Calu3 (cell line): ENCODE measurements at regions not wholly inside any gene's neighbourhood (a gene's known extent, or its start where the extent isn't known, plus 50 kb on each side); places are given as distances from the start of the nearest gene placed in this dataset.

Experiments used
- BruUV-seq: library from RNA; stranded (reverse); fragments of 400-500 nt; replicated peaks from 2 replicates; lab custom pipeline; 2021; lab: Mats Ljungman, UMichigan
- CTCF ChIA-PET: fragments of 300-600 bp; sonication (Branson Sonifier 250); formaldehyde crosslinking; loops from one replicate; lab custom pipeline; 2022; ENCODE audit warnings: antibody characterized with exemption; lab: Charles Lee
- DNase-seq: peaks from one replicate; pipeline ENCODE4 v3.0.0; 2022
- H3K27ac Mint-ChIP-seq: one replicate; pipeline ENCODE4 v1.8.0; 2022; ENCODE audit warnings: mixed read lengths; ENCODE audit not compliant: unreplicated experiment
- H3K27me3 Mint-ChIP-seq: one replicate; pipeline ENCODE4 v1.8.0; 2022; ENCODE audit warnings: mixed read lengths; ENCODE audit not compliant: unreplicated experiment
- H3K36me3 Mint-ChIP-seq: one replicate; pipeline ENCODE4 v1.8.0; 2022; ENCODE audit warnings: mild to moderate bottlenecking, moderate library complexity, mixed read lengths; ENCODE audit not compliant: insufficient read depth, unreplicated experiment
- H3K4me1 Mint-ChIP-seq: one replicate; pipeline ENCODE4 v1.8.0; 2022; ENCODE audit warnings: mild to moderate bottlenecking, low read depth, mixed read lengths; ENCODE audit not compliant: unreplicated experiment
- H3K4me3 Mint-ChIP-seq: one replicate; pipeline ENCODE4 v1.8.0; 2022; ENCODE audit warnings: mild to moderate bottlenecking, low read depth, moderate library complexity, mixed read lengths; ENCODE audit not compliant: unreplicated experiment
- H3K9me3 Mint-ChIP-seq: one replicate; pipeline ENCODE4 v1.8.0; 2022; ENCODE audit warnings: low read depth, mixed read lengths; ENCODE audit not compliant: unreplicated experiment
- intact Hi-C: fragments of 100-400 bp; cut with micrococcal nuclease; formaldehyde crosslinking; loops from one replicate; pipeline ENCODE4 v1.10.0; 2022; ENCODE audit not compliant: unreplicated experiment
- TF ChIP-seq, protein P1 (sequence below): fragments of 200-600 bp; IDR thresholded peaks from one replicate; pipeline ENCODE4 v1.8.0; 2022; ENCODE audit warnings: antibody characterized with exemption; ENCODE audit not compliant: unreplicated experiment

DNA sequence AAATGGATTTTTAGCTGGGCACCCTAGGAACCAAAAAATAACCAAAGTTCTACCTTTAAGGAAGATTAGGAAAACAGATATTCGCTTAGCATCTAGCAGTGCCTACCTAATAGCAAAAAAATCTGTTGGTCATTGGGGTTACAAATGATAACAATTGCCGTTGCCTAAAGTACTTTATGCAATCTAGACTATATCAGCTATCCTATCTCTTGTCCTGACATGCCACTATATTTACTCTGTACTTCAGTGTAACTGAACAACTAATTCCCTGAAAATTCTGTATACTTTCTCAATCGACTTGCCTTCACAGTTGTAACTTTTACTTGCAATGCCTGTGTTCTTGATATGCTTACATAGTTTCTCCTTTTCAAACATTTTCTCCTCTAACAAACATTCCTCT is 282.9 kb upstream of the PCDH7 start:
- intact Hi-C loops = no loop called here
- no peak for DNase-seq
- CTCF ChIA-PET = no interaction called here

DNA sequence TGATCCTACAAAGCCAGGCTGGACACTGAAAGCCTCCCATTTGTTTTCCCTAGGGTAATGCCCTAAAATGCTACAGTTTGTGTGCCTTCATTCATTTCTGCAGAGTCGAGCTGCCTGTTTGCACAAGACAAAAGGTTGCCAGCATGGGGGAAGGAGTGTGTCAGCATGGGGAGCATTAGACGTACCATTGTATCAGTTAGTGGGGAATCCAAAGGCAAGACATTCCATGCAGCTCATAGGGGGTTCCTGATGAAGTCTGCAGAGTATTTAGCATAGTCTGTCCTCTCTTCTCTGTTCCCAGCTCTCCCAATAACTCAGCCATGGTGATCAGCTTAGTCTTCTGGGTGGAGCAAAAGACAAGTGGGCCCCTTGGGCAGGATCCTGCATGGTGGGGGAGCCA is 276.9 kb upstream of the PCDH7 start:
- Mint-ChIP-seq H3K27me3 (no peaks in the 10 kb centered on the region), H3K36me3 (no peaks in the 10 kb centered on the region), H3K9me3 (peaks cover 5% of the 10 kb centered on the region), H3K4me1 (no peaks in the 10 kb centered on the region), H3K27ac (no peak overlapping the region), H3K4me3 (no peak overlapping the region)
- CTCF ChIA-PET = no interaction called here
- TF ChIP-seq, protein P1, sequence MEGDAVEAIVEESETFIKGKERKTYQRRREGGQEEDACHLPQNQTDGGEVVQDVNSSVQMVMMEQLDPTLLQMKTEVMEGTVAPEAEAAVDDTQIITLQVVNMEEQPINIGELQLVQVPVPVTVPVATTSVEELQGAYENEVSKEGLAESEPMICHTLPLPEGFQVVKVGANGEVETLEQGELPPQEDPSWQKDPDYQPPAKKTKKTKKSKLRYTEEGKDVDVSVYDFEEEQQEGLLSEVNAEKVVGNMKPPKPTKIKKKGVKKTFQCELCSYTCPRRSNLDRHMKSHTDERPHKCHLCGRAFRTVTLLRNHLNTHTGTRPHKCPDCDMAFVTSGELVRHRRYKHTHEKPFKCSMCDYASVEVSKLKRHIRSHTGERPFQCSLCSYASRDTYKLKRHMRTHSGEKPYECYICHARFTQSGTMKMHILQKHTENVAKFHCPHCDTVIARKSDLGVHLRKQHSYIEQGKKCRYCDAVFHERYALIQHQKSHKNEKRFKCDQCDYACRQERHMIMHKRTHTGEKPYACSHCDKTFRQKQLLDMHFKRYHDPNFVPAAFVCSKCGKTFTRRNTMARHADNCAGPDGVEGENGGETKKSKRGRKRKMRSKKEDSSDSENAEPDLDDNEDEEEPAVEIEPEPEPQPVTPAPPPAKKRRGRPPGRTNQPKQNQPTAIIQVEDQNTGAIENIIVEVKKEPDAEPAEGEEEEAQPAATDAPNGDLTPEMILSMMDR = no peak
- intact Hi-C loops = no loop called here
- no peak for DNase-seq
- BruUV-seq = no TSS peak

More for the DNA sequence above, 282.9 kb upstream of the PCDH7 start:
- H3K27ac Mint-ChIP-seq = no peak overlapping the region
- TF ChIP-seq, protein P1 = no peak
- H3K9me3 Mint-ChIP-seq = peaks cover 2% of the 10 kb centered on the region
- no peak overlapping the region for H3K4me3 Mint-ChIP-seq
- no peaks in the 10 kb centered on the region for H3K27me3 Mint-ChIP-seq
- H3K36me3 Mint-ChIP-seq = no peaks in the 10 kb centered on the region
- BruUV-seq = no TSS peak
- no peaks in the 10 kb centered on the region for H3K4me1 Mint-ChIP-seq

DNA sequence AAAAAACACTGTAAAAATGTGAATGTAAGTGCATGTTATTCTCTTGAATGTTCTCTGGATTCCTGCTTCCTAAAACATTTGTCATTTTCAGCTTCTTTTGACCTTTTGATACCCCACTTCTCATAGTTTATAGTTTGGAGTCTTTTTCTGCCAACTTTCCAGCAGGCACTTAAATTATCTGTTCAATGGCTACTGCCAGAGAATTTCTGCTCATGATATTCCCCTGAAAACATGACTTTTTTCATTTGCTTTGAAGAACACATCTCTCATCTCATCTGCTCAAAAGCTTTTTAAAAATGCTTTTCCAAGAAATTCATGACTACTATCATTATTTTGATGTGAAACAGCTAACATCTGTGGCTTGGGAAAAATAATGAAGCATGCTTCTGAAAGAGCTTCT is 269.7 kb upstream of the PCDH7 start:
- peaks cover 14% of the 10 kb centered on the region for H3K9me3 Mint-ChIP-seq
- no peak overlapping the region for H3K4me3 Mint-ChIP-seq
- no peak overlapping the region for H3K27ac Mint-ChIP-seq
- no peaks in the 10 kb centered on the region for H3K4me1 Mint-ChIP-seq
- TF ChIP-seq, protein P1 = no peak
- CTCF ChIA-PET = no interaction called here
- no peaks in the 10 kb centered on the region for H3K27me3 Mint-ChIP-seq
- intact Hi-C loops = no loop called here
- BruUV-seq = no TSS peak
- no peak for DNase-seq
- H3K36me3 Mint-ChIP-seq = no peaks in the 10 kb centered on the region

DNA sequence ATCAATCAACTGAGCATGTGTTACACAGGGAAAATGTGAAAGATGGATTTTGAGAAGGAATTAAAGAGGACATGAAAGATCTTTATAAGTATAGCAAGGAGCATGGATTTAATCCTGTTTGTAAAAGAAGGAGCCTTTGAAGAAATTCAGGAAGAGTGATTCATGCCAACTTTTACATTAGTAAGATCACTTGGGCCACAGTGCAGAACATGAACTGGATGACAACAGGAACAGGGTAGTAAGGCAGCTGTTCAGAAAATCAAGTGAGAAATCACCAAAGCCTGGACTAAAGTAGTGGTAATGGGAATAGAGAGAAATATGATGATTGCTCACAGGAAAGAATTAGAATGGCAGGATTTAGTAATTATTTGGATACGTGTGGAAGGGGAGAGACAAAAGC is 265.7 kb upstream of the PCDH7 start:
- intact Hi-C loops = no loop called here
- DNase-seq = no peak

More for the DNA sequence above, 265.7 kb upstream of the PCDH7 start:
- no peak overlapping the region for H3K27ac Mint-ChIP-seq
- H3K4me3 Mint-ChIP-seq = no peak overlapping the region
- TF ChIP-seq, protein P1 = no peak
- CTCF ChIA-PET = no interaction called here
- no peaks in the 10 kb centered on the region for H3K36me3 Mint-ChIP-seq
- no TSS peak for BruUV-seq
- no peaks in the 10 kb centered on the region for H3K4me1 Mint-ChIP-seq
- H3K27me3 Mint-ChIP-seq = no peaks in the 10 kb centered on the region
- peaks cover 14% of the 10 kb centered on the region for H3K9me3 Mint-ChIP-seq
